ENCODE measurements at regions not wholly inside any gene's neighbourhood (a gene's known extent, or its start where the extent isn't known, plus 50 kb on each side); places are given as distances from the start of the nearest gene placed in this dataset.

DNA sequence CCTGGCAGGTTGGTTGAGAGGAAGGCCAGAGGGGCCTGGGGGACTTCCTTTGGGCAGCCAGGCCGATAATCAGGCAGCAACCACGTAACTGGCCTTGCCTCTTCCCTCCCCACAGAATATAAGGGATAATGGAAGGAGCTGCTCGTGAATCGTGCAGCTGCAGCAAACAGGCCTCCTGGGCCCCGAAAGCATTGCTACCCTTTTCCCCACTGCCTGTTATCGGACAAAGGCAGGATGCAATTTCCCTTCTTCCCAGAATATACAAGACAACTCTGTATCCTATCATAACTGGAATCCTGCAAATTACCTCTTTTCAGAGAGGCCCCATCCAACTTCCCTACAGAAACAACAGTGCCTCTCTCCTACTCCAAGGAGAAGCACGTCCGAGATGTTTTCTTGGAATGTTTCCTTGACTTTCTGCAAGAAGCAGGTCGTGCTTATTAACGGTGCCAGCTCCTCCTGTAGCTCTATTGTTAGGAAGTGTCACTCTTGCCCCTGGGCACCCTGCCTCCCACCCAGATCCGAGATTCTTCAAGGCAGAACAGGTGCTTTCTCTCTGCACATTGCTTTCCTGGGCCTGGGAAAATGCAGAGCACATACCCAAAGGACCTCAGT is 106.0 kb upstream of the TIAM1 start:
- Histone ChIP-seq H2BK12ac (ENCODE audit: insufficient read length, low read depth, low read length) (no peak overlapping the region), H4K5ac (ENCODE audit: insufficient read length, low read depth, low read length) (no peak overlapping the region), H4K91ac (ENCODE audit: insufficient read length, low read depth, low read length) (no peak overlapping the region), H3T11ph (ENCODE audit: low read length) (no peak overlapping the region), H2AFZ (ENCODE audit: low read length) (no peak overlapping the region), H3K4me1 (ENCODE audit: insufficient read depth, low read length) (no peaks in the 10 kb centered on the region), H2BK5ac (ENCODE audit: insufficient read length, low read length) (no peak overlapping the region), H3K27me3 (ENCODE audit: insufficient read depth, low read length) (no peaks in the 10 kb centered on the region), H3K14ac (ENCODE audit: insufficient read depth, low read length) (no peak overlapping the region), H3K79me1 (ENCODE audit: insufficient read depth, low read depth, low read length, poor library complexity, severe bottlenecking) (no peaks in the 10 kb centered on the region), H3K27ac (ENCODE audit: insufficient read length, low read depth, low read length) (no peak overlapping the region), H3K79me2 (ENCODE audit: insufficient read depth, low read length) (no peaks in the 10 kb centered on the region), H2BK120ac (ENCODE audit: low read depth, low read length, poor library complexity, severe bottlenecking) (no peak overlapping the region), H3K23ac (ENCODE audit: insufficient read length, low read depth, low read length) (no peak overlapping the region), H3K9me3 (ENCODE audit: control insufficient read depth, low read depth, low read length) (no peaks in the 10 kb centered on the region), H3K56ac (ENCODE audit: insufficient read length, low read depth, low read length) (no peak overlapping the region), H3K4me2 (ENCODE audit: insufficient read depth, insufficient read length, low read length) (no peak overlapping the region), H3K18ac (ENCODE audit: insufficient read length, low read depth, low read length) (no peak overlapping the region), H2BK15ac (ENCODE audit: low read depth, low read length) (no peak overlapping the region), H3K9ac (ENCODE audit: extremely low read depth, insufficient read length, low read length) (no peak overlapping the region), H3K4ac (ENCODE audit: low read depth, low read length) (no peak overlapping the region), H2AK5ac (ENCODE audit: insufficient read length, low read length) (no peak overlapping the region), H4K8ac (replicated peaks; ENCODE audit: insufficient read length, low read depth, low read length) (no peak overlapping the region), H4K20me1 (ENCODE audit: control insufficient read depth, insufficient read depth, insufficient read length) (no peaks in the 10 kb centered on the region), H3K23me2 (ENCODE audit: insufficient read length, low read depth, low read length, poor library complexity, severe bottlenecking) (no peaks in the 10 kb centered on the region), H2BK20ac (ENCODE audit: low read depth, low read length, poor library complexity, severe bottlenecking) (no peak overlapping the region)
- no CpG with 5 or more reads among the region's 11 CpGs for WGBS (ENCODE audit: extremely low coverage, insufficient read length, low lambda C conversion rate)
- H3K36me3 Mint-ChIP-seq (ENCODE audit: insufficient read depth in 1 of 3, low read depth in 3 of 3): peaks cover 0 to 6% (median 4%) of the 10 kb centered on the region in 3 experiments; a peak in 5 of 7 replicates
- no peak for DNase-seq
- H3K9me3 Mint-ChIP-seq: peaks cover 0 to 5% of the 10 kb centered on the region in 2 experiments; a peak in 1 of 5 replicates
- H3K4me3 Mint-ChIP-seq: no peak overlapping the region
- no peaks in the 10 kb centered on the region for H3K27me3 Mint-ChIP-seq (ENCODE audit: low read depth)
- peaks cover 2 to 5% of the 10 kb centered on the region in 2 experiments; a peak in 2 of 4 replicates for H3K4me1 Mint-ChIP-seq
- H3K27ac Mint-ChIP-seq: peak overlapping the region in 1 of 3 experiments; percentile 52; a peak in 3 of 7 replicates
- TF ChIP-seq CTCF (conservative IDR thresholded peaks at IDR 0.05): no peak
